ENCODE measurements at regions not wholly inside any gene's neighbourhood (a gene's known extent, or its start where the extent isn't known, plus 50 kb on each side); places are given as distances from the start of the nearest gene placed in this dataset.

GRCh38 chr15:29556380-29556779, 265.9 kb downstream of the TJP1 start:
- H3K23ac ChIP-seq (ENCODE audit: insufficient read length, low read depth, low read length), result no peak overlapping the region
- Mint-ChIP-seq H3K36me3 (ENCODE audit: insufficient read depth in 1 of 3, low read depth in 3 of 3) (peaks cover 0 to 12% (median 5%) of the 10 kb centered on the region in 3 experiments; a peak in 5 of 7 replicates), H3K4me3 (no peak overlapping the region), H3K27ac (no peak overlapping the region), H3K9me3 (peaks cover 4 to 11% of the 10 kb centered on the region in 2 experiments; a peak in 4 of 5 replicates), H3K27me3 (ENCODE audit: low read depth) (no peaks in the 10 kb centered on the region), H3K4me1 (peaks cover 13 to 14% of the 10 kb centered on the region in 2 experiments; a peak in 3 of 4 replicates)
- no peak overlapping the region for H2AK5ac ChIP-seq (ENCODE audit: insufficient read length, low read length)
- H2AFZ ChIP-seq (ENCODE audit: low read length), result no peak overlapping the region
- no peak overlapping the region for H4K5ac ChIP-seq (ENCODE audit: insufficient read length, low read depth, low read length)
- no peak overlapping the region for H3K18ac ChIP-seq (ENCODE audit: insufficient read length, low read depth, low read length)
- no peaks in the 10 kb centered on the region for H3K9me3 ChIP-seq (ENCODE audit: control insufficient read depth, low read depth, low read length)
- H2BK12ac ChIP-seq (ENCODE audit: insufficient read length, low read depth, low read length), result no peak overlapping the region
- no peaks in the 10 kb centered on the region for H3K23me2 ChIP-seq (ENCODE audit: insufficient read length, low read depth, low read length, poor library complexity, severe bottlenecking)
- no peak overlapping the region for H3K27ac ChIP-seq (ENCODE audit: insufficient read length, low read depth, low read length)
- TF ChIP-seq CTCF (conservative IDR thresholded peaks at IDR 0.05), result no peak
- no peaks in the 10 kb centered on the region for H3K27me3 ChIP-seq (ENCODE audit: insufficient read depth, low read length)
- H2BK15ac ChIP-seq (ENCODE audit: low read depth, low read length), result no peak overlapping the region
- DNase-seq, result no peak
- no peaks in the 10 kb centered on the region for H3K79me1 ChIP-seq (ENCODE audit: insufficient read depth, low read depth, low read length, poor library complexity, severe bottlenecking)
- no peak overlapping the region for H2BK20ac ChIP-seq (ENCODE audit: low read depth, low read length, poor library complexity, severe bottlenecking)
- H2BK5ac ChIP-seq (ENCODE audit: insufficient read length, low read length), result no peak overlapping the region
- no peak overlapping the region for H3K4ac ChIP-seq (ENCODE audit: low read depth, low read length)
- no peaks in the 10 kb centered on the region for H4K20me1 ChIP-seq (ENCODE audit: control insufficient read depth, insufficient read depth, insufficient read length)
- no peaks in the 10 kb centered on the region for H3K4me1 ChIP-seq (ENCODE audit: insufficient read depth, low read length)
- H2BK120ac ChIP-seq (ENCODE audit: low read depth, low read length, poor library complexity, severe bottlenecking), result no peak overlapping the region
- H3K56ac ChIP-seq (ENCODE audit: insufficient read length, low read depth, low read length), result no peak overlapping the region
- no peak overlapping the region for H4K91ac ChIP-seq (ENCODE audit: insufficient read length, low read depth, low read length)
- no peak overlapping the region for H3T11ph ChIP-seq (ENCODE audit: low read length)
- H3K9ac ChIP-seq (ENCODE audit: extremely low read depth, insufficient read length, low read length), result no peak overlapping the region
- no peak overlapping the region for H3K4me2 ChIP-seq (ENCODE audit: insufficient read depth, insufficient read length, low read length)
- H3K79me2 ChIP-seq (ENCODE audit: insufficient read depth, low read length), result no peaks in the 10 kb centered on the region; the same call in 1 of the 2 replicates
- no peak overlapping the region for H3K14ac ChIP-seq (ENCODE audit: insufficient read depth, low read length)
- WGBS (ENCODE audit: extremely low coverage, insufficient read length, low lambda C conversion rate), result no CpG with 5 or more reads among the region's 4 CpGs
- no peak overlapping the region for H4K8ac ChIP-seq (replicated peaks; ENCODE audit: insufficient read length, low read depth, low read length)

Data from H9 (cell line).